Esophagus muscularis mucosa (tissue), 3 donors: ENCODE measurements at regions not wholly inside any gene's neighbourhood (a gene's known extent, or its start where the extent isn't known, plus 50 kb on each side); places are given as distances from the start of the nearest gene placed in this dataset.

Source experiments
- CTCF ChIP-seq, 3 experiments: fragments of 200-600 bp in 2 of 3; fragments of 450-650 bp in 1 of 3; sonication (generic) in 2 of 3; IDR thresholded peaks; one replicate each; pipeline ENCODE4 v1.5.1; 2017 to 2019; ENCODE audit warnings: antibody characterized with exemption in 3 of 3, mild to moderate bottlenecking in 2 of 3, moderate library complexity in 1 of 3
- POLR2A ChIP-seq: fragments of 450-650 bp; IDR thresholded peaks from one replicate; pipeline ENCODE4 v1.6.1; 2017; ENCODE audit warnings: antibody characterized with exemption, moderate library complexity, mild to moderate bottlenecking, low read depth

GRCh38 chr13:22589880-22590279 lies 590.9 kb upstream of the SGCG start:
- TF ChIP-seq CTCF (IDR thresholded peaks at IDR 0.05) = no peak
- no peak for TF ChIP-seq POLR2A
